Neural progenitor cell (in vitro differentiated cells): ENCODE measurements at regions not wholly inside any gene's neighbourhood (a gene's known extent, or its start where the extent isn't known, plus 50 kb on each side); places are given as distances from the start of the nearest gene placed in this dataset.

ENCODE experiments used
- CTCF ChIP-seq: fragments of 200-600 bp; sonication (generic); IDR thresholded peaks from 2 replicates; pipeline ENCODE4 v1.5.1; 2017; ENCODE audit warnings: antibody characterized with exemption, mild to moderate bottlenecking
- EZH2 ChIP-seq: fragments of 200-600 bp; sonication (generic); IDR thresholded peaks from 2 replicates; pipeline ENCODE4 v1.6.1; 2017; ENCODE audit warnings: antibody characterized with exemption, mild to moderate bottlenecking, moderate library complexity

- TF ChIP-seq CTCF = no peak
- TF ChIP-seq EZH2 = no peak
Measured at GRCh38 chr5:83857341-83857740, 136.7 kb upstream of the HAPLN1 start.
